ENCODE measurements at regions not wholly inside any gene's neighbourhood (a gene's known extent, or its start where the extent isn't known, plus 50 kb on each side); places are given as distances from the start of the nearest gene placed in this dataset.

DNA sequence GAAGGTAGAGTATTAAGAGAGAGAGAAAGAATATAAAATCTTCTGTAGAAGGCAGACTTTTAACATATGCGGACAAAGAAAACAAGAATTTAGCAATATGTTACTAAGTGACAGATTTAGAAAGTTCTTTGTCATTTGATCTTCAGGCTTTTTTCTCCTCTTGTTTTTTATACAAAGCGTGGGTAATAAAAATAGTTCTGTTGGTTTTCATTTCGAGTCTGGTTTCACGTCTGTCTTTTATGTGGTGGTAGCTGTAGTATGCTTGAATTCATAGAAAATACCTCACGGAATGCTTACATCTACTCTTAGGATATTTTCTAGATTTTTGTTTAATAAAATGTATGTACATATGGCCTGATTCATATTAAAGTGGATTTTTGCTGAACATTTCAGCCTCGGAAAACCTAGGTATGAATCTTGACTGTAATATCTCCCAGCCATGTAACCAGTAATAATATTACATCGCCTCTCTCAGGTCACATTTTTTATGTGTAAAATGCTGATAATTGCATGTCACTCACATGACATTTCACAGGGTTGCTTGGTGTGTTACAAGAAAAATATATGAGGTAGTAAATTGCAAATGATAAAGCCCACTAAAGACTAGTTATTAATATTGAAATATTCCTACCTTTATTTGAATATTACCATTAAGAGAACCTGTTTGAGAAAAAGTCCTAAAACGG lies 72.5 kb upstream of the TAF11L2 start:
- intact Hi-C loops (cut with micrococcal nuclease; ENCODE audit: unreplicated experiment): no loop called here
- no peaks in the 10 kb centered on the region for H3K9me3 ChIP-seq
- no peaks in the 10 kb centered on the region for H3K27me3 ChIP-seq (replicated peaks; ENCODE audit: control insufficient read depth, insufficient read depth, low read length)
- Mint-ChIP-seq H3K4me3 (ENCODE audit: unreplicated experiment) (no peak overlapping the region), H3K4me1 (ENCODE audit: low read depth, unreplicated experiment) (no peaks in the 10 kb centered on the region), H3K9me3 (ENCODE audit: unreplicated experiment) (no peaks in the 10 kb centered on the region), H3K27me3 (ENCODE audit: insufficient read depth, unreplicated experiment) (no peaks in the 10 kb centered on the region), H3K27ac (ENCODE audit: unreplicated experiment) (no peak overlapping the region), H3K36me3 (ENCODE audit: insufficient read depth, unreplicated experiment) (no peaks in the 10 kb centered on the region)
- ChIA-PET CTCF (no interaction called here), POLR2A (no interaction called here)
- no peak overlapping the region for H3K4me3 ChIP-seq (ENCODE audit: low read depth, low read length)
- BruUV-seq (replicated peaks): no TSS peak
- H3K36me3 ChIP-seq (ENCODE audit: control insufficient read depth, insufficient read depth, low read length): no peaks in the 10 kb centered on the region
- H3K4me1 ChIP-seq: peaks cover 4% of the 10 kb centered on the region; the same call in 1 of the 2 replicates
- no peak for DNase-seq
- TF ChIP-seq, protein P1, sequence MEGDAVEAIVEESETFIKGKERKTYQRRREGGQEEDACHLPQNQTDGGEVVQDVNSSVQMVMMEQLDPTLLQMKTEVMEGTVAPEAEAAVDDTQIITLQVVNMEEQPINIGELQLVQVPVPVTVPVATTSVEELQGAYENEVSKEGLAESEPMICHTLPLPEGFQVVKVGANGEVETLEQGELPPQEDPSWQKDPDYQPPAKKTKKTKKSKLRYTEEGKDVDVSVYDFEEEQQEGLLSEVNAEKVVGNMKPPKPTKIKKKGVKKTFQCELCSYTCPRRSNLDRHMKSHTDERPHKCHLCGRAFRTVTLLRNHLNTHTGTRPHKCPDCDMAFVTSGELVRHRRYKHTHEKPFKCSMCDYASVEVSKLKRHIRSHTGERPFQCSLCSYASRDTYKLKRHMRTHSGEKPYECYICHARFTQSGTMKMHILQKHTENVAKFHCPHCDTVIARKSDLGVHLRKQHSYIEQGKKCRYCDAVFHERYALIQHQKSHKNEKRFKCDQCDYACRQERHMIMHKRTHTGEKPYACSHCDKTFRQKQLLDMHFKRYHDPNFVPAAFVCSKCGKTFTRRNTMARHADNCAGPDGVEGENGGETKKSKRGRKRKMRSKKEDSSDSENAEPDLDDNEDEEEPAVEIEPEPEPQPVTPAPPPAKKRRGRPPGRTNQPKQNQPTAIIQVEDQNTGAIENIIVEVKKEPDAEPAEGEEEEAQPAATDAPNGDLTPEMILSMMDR (IDR thresholded peaks at IDR 0.05; ENCODE audit: insufficient read depth in 1 of 2, low read depth in 1 of 2, low read length in 1 of 2, severe bottlenecking in 1 of 2, unreplicated experiment in 1 of 2): no peak

DNA sequence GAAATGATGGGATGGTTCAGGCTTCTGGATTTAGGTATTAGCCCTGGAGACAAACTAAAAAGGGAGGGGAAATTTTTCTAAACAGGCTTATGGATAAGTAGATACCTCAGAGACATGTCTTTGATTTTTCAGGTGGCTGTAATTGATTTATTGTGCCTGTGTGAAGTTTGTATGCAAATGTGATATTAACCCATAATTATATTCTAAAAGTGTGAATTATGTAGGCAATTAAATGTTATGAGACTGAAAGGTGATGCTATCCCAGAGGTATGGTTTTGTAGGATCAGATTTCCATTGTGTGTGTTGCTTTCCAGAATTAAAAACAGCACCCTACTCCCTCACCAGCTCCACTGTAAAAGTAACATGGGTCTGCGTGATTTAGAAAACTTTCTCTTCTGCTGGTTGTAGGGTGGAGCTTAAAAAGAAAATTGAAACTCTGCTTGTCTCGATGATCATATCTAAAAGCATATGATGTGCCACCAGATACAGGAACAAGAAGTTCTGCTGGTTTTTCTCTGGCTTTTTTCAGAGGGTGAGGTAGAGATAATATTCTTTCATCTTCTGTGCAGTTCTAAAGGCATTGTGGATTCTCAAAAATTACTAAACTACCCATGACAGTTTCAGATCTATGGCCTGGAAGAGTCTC lies 71.8 kb upstream of the TAF11L2 start:
- no peaks in the 10 kb centered on the region for H3K27me3 ChIP-seq (replicated peaks; ENCODE audit: control insufficient read depth, insufficient read depth, low read length)
- Mint-ChIP-seq H3K27me3 (ENCODE audit: insufficient read depth, unreplicated experiment) (no peaks in the 10 kb centered on the region), H3K36me3 (ENCODE audit: insufficient read depth, unreplicated experiment) (no peaks in the 10 kb centered on the region), H3K4me3 (ENCODE audit: unreplicated experiment) (no peak overlapping the region), H3K9me3 (ENCODE audit: unreplicated experiment) (no peaks in the 10 kb centered on the region), H3K27ac (ENCODE audit: unreplicated experiment) (no peak overlapping the region), H3K4me1 (ENCODE audit: low read depth, unreplicated experiment) (no peaks in the 10 kb centered on the region)
- TF ChIP-seq, protein P1 (IDR thresholded peaks at IDR 0.05; ENCODE audit: insufficient read depth in 1 of 2, low read depth in 1 of 2, low read length in 1 of 2, severe bottlenecking in 1 of 2, unreplicated experiment in 1 of 2): no peak
- H3K36me3 ChIP-seq (ENCODE audit: control insufficient read depth, insufficient read depth, low read length): no peaks in the 10 kb centered on the region
- ChIA-PET CTCF (no interaction called here), POLR2A (no interaction called here)
- BruUV-seq (replicated peaks): no TSS peak
- no peak for DNase-seq
- H3K4me3 ChIP-seq (ENCODE audit: low read depth, low read length): no peak overlapping the region
- peaks cover 4% of the 10 kb centered on the region; the same call in 1 of the 2 replicates for H3K4me1 ChIP-seq
- intact Hi-C loops (cut with micrococcal nuclease; ENCODE audit: unreplicated experiment): no loop called here
- H3K9me3 ChIP-seq: no peaks in the 10 kb centered on the region

DNA sequence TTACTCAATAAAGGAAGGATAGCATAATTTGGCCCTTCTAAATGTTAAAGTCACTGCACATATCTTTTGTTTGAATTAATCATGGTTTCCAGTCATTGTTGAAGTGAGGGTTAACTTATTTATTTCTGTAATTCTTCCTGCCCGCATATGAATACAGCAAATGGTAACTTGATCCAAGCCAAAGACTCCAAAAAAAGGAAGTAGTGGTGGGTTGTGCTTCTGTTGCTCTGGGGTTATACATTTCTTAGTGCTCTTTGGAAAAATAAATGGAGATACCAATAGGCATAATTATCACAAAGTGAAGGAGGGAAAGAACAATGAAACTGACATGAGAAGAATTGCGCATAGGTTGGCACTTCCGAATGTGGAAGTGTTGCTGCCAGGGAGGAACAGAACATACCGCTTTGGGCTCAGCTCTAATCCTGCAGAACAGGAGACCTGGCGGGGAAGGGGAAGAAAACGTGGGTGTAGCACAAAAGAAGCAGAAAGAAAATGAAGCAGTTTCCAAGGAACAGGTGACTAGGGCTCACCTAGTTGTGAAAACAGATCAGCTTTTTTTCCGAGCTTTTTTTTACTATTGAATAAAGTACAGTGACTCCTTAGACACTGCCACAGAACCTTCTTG lies 69.7 kb upstream of the TAF11L2 start:
- no TSS peak for BruUV-seq (replicated peaks)
- POLR2A ChIA-PET: no interaction called here
- Mint-ChIP-seq H3K9me3 (ENCODE audit: unreplicated experiment) (no peaks in the 10 kb centered on the region), H3K36me3 (ENCODE audit: insufficient read depth, unreplicated experiment) (no peaks in the 10 kb centered on the region), H3K4me1 (ENCODE audit: low read depth, unreplicated experiment) (no peaks in the 10 kb centered on the region), H3K27ac (ENCODE audit: unreplicated experiment) (no peak overlapping the region), H3K27me3 (ENCODE audit: insufficient read depth, unreplicated experiment) (no peaks in the 10 kb centered on the region), H3K4me3 (ENCODE audit: unreplicated experiment) (no peak overlapping the region)
- no peaks in the 10 kb centered on the region for H3K9me3 ChIP-seq
- no peak overlapping the region for H3K4me3 ChIP-seq (ENCODE audit: low read depth, low read length)
- CTCF ChIA-PET: no interaction called here
- intact Hi-C loops (cut with micrococcal nuclease; ENCODE audit: unreplicated experiment): no loop called here
- TF ChIP-seq, protein P1 (IDR thresholded peaks at IDR 0.05; ENCODE audit: insufficient read depth in 1 of 2, low read depth in 1 of 2, low read length in 1 of 2, severe bottlenecking in 1 of 2, unreplicated experiment in 1 of 2): no peak
- no peaks in the 10 kb centered on the region for H3K36me3 ChIP-seq (ENCODE audit: control insufficient read depth, insufficient read depth, low read length)
- no peak for DNase-seq
- peaks cover 4% of the 10 kb centered on the region; the same call in 1 of the 2 replicates for H3K4me1 ChIP-seq
- H3K27me3 ChIP-seq (replicated peaks; ENCODE audit: control insufficient read depth, insufficient read depth, low read length): no peaks in the 10 kb centered on the region
